ENCODE measurements at regions not wholly inside any gene's neighbourhood (a gene's known extent, or its start where the extent isn't known, plus 50 kb on each side); places are given as distances from the start of the nearest gene placed in this dataset.
"Not testable (repeated sequence)": the region's sequence is repeated elsewhere in the genome, so short reads cannot be mapped to it uniquely, and the experiment has no call there.

DNA sequence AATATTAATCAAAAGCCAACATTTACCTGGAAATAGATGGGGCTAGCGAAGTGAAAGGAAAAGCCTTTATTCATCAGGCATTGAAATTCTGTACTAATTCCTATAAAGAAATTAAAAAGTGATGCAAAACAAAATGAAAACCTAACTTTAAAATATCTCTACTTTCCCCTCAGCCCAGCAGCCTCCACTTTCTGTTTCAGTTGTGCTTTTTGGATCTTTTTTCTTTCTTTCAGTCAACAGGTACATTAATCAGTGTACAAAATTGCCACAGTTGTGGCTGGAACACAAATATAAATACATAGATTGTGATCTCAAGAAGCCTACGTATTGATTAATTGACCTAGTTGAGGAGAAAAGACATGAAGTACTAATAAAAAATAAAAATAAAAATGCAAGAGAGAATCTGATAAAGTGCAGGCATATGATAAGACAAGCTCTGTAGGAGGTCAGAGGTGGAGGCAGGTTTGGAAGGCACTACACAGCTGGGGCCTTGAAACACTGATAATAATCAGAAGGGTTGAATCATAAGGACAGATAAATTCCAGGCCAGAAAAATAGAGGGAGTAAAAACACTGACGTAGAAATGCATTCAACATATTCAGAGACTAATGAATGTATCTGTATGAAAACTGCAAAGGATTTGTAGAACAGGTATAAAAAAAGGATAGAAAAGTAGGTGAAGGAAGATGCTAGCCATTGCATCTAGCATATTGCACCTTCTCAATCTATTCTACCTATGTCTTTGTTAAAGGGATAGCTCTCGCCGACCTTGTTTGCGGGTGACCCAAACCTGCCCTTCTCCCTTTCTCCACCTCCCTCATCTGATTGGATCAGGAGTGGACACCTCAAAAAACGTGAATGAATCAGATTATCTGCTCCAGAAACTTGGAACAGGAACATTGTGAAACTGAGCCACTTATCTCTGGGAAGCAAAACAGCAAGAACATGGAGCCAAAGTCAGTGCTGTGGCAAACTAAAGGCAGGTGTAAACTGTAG lies 607.8 kb upstream of the ADGRL2 start:
- no peak overlapping the region for H3K27ac ChIP-seq
- no peak for TF ChIP-seq ZFX (IDR thresholded peaks at IDR 0.05; ENCODE audit: borderline replicate concordance)

GRCh38 chr1:81190003-81190402 lies 610.7 kb upstream of the ADGRL2 start:
- H3K27ac ChIP-seq = no peak overlapping the region
- no peak for TF ChIP-seq CTCF (IDR thresholded peaks at IDR 0.05)
- TF ChIP-seq ZFX (IDR thresholded peaks at IDR 0.05; ENCODE audit: borderline replicate concordance) = no peak

DNA sequence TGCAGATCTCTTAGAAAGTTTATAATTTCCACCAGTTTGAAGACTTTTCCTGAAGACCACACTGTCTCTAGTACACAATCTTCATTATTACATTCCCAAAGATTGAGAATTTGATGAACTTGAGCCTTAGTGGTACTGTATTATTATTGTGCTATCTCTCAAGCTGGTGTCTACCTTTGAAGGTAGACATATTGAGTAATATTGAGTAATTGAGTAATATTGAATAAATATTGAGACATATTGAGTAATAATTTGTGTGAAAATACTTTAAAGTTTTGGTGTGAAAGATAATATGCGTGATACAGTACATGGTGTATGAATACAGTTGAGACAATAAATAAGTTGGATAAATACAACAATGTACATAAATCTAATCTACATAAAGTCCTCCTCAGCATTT lies 613.1 kb upstream of the ADGRL2 start:
- H3K27ac ChIP-seq = no peak overlapping the region
- no peak for TF ChIP-seq ZFX (IDR thresholded peaks at IDR 0.05; ENCODE audit: borderline replicate concordance)
- TF ChIP-seq CTCF (IDR thresholded peaks at IDR 0.05) = no peak

GRCh38 chr1:81186261-81186660 lies 614.5 kb upstream of the ADGRL2 start:
- TF ChIP-seq CTCF (IDR thresholded peaks at IDR 0.05) = no peak
- TF ChIP-seq ZFX (IDR thresholded peaks at IDR 0.05; ENCODE audit: borderline replicate concordance) = no peak

DNA sequence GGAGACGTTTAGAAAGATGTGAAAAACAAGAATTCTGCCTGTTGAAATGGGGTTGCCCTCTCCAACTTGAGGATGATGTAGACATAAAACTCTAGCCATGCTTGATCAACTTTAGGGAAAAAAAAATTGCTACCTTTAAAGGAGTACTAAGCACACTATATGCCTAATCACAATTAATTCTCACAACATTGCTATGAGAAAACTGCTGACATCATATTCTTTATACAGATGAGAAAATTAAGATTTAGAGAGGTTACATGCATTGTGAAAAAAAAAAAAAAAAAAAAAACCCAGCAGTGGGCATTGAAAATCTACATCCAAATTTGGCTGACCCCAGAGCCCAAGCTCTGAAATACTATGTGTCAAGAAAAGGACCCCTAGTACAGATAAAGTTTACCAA lies 617.2 kb upstream of the ADGRL2 start:
- no peak for TF ChIP-seq CTCF (IDR thresholded peaks at IDR 0.05)
- TF ChIP-seq ZFX (IDR thresholded peaks at IDR 0.05; ENCODE audit: borderline replicate concordance) = no peak
- no peak overlapping the region for H3K27ac ChIP-seq

More at GRCh38 chr1:81186261-81186660, 614.5 kb upstream of the ADGRL2 start:
- H3K27ac ChIP-seq = no peak overlapping the region

- no peak overlapping the region for H3K27ac ChIP-seq
- TF ChIP-seq CTCF (IDR thresholded peaks at IDR 0.05) (no peak), ZFX (IDR thresholded peaks at IDR 0.05; ENCODE audit: borderline replicate concordance) (no peak)
Observed at GRCh38 chr1:81183051-81183450, 617.7 kb upstream of the ADGRL2 start.

DNA sequence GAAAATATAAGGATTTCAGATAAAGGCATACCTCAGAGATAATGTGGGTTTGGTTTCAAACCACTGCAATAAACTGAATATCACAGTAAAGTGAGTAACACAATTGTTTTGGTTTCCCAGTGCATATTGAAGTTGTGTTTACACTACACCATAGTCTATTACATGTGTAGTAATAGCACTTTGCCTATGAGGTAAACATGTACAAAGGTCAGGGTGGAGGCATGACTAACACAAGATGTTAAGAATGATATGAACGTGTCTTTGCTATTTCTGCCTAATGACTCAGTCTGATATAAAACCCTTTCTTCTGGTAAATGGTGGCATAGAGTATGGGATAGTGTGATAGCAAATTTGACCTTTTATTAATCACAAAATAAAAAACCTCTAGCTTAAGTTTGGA lies 621.5 kb upstream of the ADGRL2 start:
- TF ChIP-seq CTCF (IDR thresholded peaks at IDR 0.05) (no peak), ZFX (IDR thresholded peaks at IDR 0.05; ENCODE audit: borderline replicate concordance) (no peak)
- no peak overlapping the region for H3K27ac ChIP-seq

DNA sequence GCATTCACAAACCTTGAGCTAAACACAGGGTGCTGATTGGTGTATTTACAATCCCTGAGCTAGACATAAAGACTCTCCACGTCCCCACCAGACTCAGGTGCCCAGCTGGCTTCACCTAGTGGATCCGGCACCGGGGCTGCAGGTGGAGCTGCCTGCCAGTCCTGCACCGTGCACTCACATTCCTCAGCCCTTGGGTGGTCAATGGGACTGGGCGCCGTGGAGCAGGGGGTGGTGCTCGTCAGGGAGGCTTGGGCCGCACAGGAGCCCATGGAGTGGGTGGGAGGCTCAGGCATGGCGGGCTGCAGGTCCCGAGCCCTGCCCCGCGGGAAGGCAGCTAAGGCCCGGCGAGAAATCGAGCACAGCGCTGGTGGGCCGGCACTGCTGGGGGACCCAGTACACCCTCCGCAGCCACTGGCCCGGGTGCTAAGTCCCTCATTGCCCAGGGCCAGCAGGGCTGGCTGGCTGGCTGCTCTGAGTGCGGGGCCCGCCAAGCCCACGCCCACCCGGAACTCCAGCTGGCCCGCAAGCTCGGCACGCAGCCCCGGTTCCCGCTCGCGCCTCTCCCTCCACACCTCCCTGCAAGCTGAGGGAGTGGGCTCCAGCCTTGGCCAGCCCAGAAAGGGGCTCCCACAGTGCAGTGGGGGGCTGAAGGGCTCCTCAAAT lies 622.2 kb upstream of the ADGRL2 start:
- not testable (repeated sequence) for H3K27ac ChIP-seq
